Astrocyte of the spinal cord (primary cell): ENCODE measurements at regions not wholly inside any gene's neighbourhood (a gene's known extent, or its start where the extent isn't known, plus 50 kb on each side); places are given as distances from the start of the nearest gene placed in this dataset.
"Not testable (repeated sequence)": the region's sequence is repeated elsewhere in the genome, so short reads cannot be mapped to it uniquely, and the experiment has no call there.

ENCODE experiments used
- DNase-seq: peaks from one replicate; pipeline ENCODE4 v3.0.0; 2011; ENCODE audit warnings: low read depth, low spot score
- H3K4me3 ChIP-seq: 2 replicates; pipeline ENCODE4 v1.5.1; 2011; ENCODE audit warnings: low read depth, mild to moderate bottlenecking, low read length, moderate library complexity
- in situ Hi-C: cut with HindIII; loops from 2 replicates; pipeline ENCODE4 v1.10.0; 2017; ENCODE audit warnings: low sequenced_read_pairs
- TF ChIP-seq, protein P1 (sequence below): IDR thresholded peaks from 2 replicates; pipeline ENCODE4 v1.5.1; 2012; ENCODE audit warnings: low read depth, mild to moderate bottlenecking, low read length, inconsistent platforms

DNA sequence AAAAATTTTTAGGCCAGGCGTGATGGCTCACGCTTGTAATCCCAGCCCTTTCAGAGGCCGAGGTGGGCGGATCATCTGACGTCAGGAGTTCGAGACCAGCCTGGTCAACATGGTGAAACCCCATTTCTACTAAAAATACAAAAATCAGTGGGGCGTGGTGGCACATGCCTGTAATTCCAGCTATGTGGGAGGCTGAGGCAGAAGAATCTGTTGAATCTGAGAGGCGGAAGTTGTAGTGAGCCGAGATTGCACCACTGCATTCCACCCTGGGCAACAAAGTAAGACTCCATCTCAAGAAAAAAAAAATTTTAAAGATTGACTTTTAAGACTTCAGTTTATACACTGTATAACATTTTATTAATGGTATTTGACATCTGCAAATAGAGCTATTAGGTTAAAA lies 60.1 kb upstream of the GNAQ start:
- in situ Hi-C loops: no loop called here
- no peak overlapping the region for H3K4me3 ChIP-seq
- no peak for DNase-seq
- TF ChIP-seq, protein P1, sequence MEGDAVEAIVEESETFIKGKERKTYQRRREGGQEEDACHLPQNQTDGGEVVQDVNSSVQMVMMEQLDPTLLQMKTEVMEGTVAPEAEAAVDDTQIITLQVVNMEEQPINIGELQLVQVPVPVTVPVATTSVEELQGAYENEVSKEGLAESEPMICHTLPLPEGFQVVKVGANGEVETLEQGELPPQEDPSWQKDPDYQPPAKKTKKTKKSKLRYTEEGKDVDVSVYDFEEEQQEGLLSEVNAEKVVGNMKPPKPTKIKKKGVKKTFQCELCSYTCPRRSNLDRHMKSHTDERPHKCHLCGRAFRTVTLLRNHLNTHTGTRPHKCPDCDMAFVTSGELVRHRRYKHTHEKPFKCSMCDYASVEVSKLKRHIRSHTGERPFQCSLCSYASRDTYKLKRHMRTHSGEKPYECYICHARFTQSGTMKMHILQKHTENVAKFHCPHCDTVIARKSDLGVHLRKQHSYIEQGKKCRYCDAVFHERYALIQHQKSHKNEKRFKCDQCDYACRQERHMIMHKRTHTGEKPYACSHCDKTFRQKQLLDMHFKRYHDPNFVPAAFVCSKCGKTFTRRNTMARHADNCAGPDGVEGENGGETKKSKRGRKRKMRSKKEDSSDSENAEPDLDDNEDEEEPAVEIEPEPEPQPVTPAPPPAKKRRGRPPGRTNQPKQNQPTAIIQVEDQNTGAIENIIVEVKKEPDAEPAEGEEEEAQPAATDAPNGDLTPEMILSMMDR: no peak

DNA sequence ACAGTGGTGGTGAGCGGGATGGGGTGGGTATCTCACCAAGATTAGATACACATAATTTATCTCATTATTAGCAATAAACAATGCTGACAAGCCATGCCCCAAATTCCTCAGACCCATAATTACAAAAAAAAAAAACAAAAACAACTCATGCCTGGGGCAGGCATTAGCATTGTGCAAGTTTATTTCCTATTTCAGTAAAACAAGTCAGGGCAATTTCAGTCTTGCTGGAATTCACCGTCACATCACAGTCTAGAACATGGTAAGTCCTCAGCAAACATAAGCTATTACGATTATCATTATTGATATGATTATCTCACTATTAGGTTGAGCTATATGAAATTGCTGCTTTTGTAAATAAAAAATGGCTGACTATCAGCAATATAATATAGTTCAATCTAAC lies 57.5 kb upstream of the GNAQ start:
- no peak for DNase-seq
- TF ChIP-seq, protein P1: no peak
- no peak overlapping the region for H3K4me3 ChIP-seq
- in situ Hi-C loops: no loop called here

DNA sequence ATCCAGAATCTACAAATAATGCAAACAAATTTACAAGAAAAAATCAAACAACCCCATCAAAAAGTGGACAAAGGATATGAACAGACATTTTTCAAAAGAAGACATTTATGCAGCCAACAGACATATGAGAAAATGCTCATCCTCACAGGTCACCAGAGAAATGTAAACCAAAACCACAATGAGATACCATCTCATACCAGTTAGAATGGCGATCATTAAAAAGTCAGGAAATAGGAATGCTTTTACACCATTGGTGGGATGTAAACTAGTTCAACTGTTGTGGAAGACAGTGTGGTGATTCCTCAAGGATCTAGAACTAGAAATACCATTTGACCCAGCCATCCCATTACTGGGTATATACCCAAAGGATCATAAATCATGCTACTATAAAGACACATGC lies 56.6 kb upstream of the GNAQ start:
- DNase-seq, in situ Hi-C loops, H3K4me3 ChIP-seq: not testable (repeated sequence)
